GM12878 (cell line): ENCODE measurements at regions not wholly inside any gene's neighbourhood (a gene's known extent, or its start where the extent isn't known, plus 50 kb on each side); places are given as distances from the start of the nearest gene placed in this dataset.
"Not testable (repeated sequence)": the region's sequence is repeated elsewhere in the genome, so short reads cannot be mapped to it uniquely, and the experiment has no call there.

Source experiments
- ATAC-seq: fragments of 200-7000 bp; cut with Tn5 transposase; 3 replicates; pipeline ENCODE4 v1.9.1; 2020; ENCODE audit warnings: mild to moderate bottlenecking, moderate library complexity
- BruUV-seq: library from RNA; stranded (reverse); fragments of 400-500 nt; replicated peaks from 2 replicates; lab custom pipeline; 2021; lab: Mats Ljungman, UMichigan
- CTCF ChIA-PET: fragments of 300-600 bp; sonication (Branson Sonifier 250); formaldehyde crosslinking; extraction: SDS; loops from one replicate; lab custom pipeline; 2021; ENCODE audit warnings: inconsistent platforms; lab: Yijun Ruan, JAX
- POLR2A ChIA-PET: fragments of 350-600 bp; formaldehyde crosslinking; extraction: SDS; loops from one replicate; lab custom pipeline; 2021; ENCODE audit warnings: inconsistent platforms; lab: Charles Lee
- RAD21 ChIA-PET: fragments of 300-600 bp; sonication (Branson Sonifier 250); formaldehyde crosslinking; loops from one replicate; lab custom pipeline; 2023; ENCODE audit warnings: antibody characterized with exemption; ENCODE audit not compliant: unreplicated experiment; lab: Charles Lee
- SMC1A ChIA-PET: fragments of 300-600 bp; sonication (Branson Sonifier 250); formaldehyde crosslinking; loops from one replicate; lab custom pipeline; 2023; ENCODE audit not compliant: unreplicated experiment, uncharacterized antibody; lab: Charles Lee
- DNase-seq: peaks from one replicate; pipeline ENCODE4 v3.0.0-alpha.2; 2011; ENCODE audit warnings: low read depth, low spot score
- FAIRE-seq: peaks from 3 replicates; lab custom pipeline; 2011; peaks lifted over from hg19 to GRCh38; lab: Jason Lieb, UNC
- H2AFZ ChIP-seq: 2 replicates; pipeline ENCODE4 v1.6.0; 2011; ENCODE audit warnings: low read depth, low read length, control low read depth; ENCODE audit not compliant: control insufficient read depth
- H3K27ac ChIP-seq: 2 replicates; pipeline ENCODE4 v1.5.1; 2011; ENCODE audit warnings: control low read depth; ENCODE audit not compliant: control insufficient read depth, insufficient read depth
- H3K27me3 ChIP-seq, 2 experiments: replicated peaks in 1 of 2; 2 replicates each; pipeline versions ENCODE4 v1.6.0 to v1.6.1; 2011; ENCODE audit warnings: low read length in 1 of 2; ENCODE audit not compliant: control insufficient read depth in 2 of 2, insufficient read depth in 2 of 2
- H3K36me3 ChIP-seq, 2 experiments: 2 replicates each; pipeline ENCODE4 v1.5.1; 2011; ENCODE audit warnings: low read length in 1 of 2; ENCODE audit not compliant: control insufficient read depth in 2 of 2, insufficient read depth in 2 of 2
- H3K4me1 ChIP-seq: 2 replicates; pipeline ENCODE4 v1.6.1; 2011; ENCODE audit warnings: mild to moderate bottlenecking, low read length, moderate library complexity, mixed read lengths; ENCODE audit not compliant: control insufficient read depth, insufficient read depth
- H3K4me2 ChIP-seq: 2 replicates; pipeline ENCODE4 v1.6.0; 2011; ENCODE audit warnings: control low read depth; ENCODE audit not compliant: control insufficient read depth, insufficient read depth
- H3K4me3 ChIP-seq: fragments of 200-600 bp; sonication (generic); 2 replicates; pipeline ENCODE4 v1.5.1; 2016
- H3K79me2 ChIP-seq: 2 replicates; pipeline ENCODE4 v1.6.0; 2011; ENCODE audit warnings: low read length; ENCODE audit not compliant: control insufficient read depth, insufficient read depth
- H3K9ac ChIP-seq: 2 replicates; pipeline ENCODE4 v1.8.0; 2011; ENCODE audit warnings: low read length, control low read depth, mixed read lengths; ENCODE audit not compliant: control insufficient read depth, insufficient read depth
- H3K9me3 ChIP-seq: replicated peaks from 3 replicates; pipeline ENCODE4 v1.5.1; 2011; ENCODE audit warnings: mild to moderate bottlenecking, low read length; ENCODE audit not compliant: control insufficient read depth, insufficient read depth
- H4K20me1 ChIP-seq: 2 replicates; pipeline ENCODE4 v1.6.0; 2011; ENCODE audit not compliant: control insufficient read depth, insufficient read depth
- BACH1 ChIP-seq: fragments of 450-650 bp; IDR thresholded peaks from 2 replicates; pipeline ENCODE4 v1.6.1; 2017; ENCODE audit warnings: mild to moderate bottlenecking, borderline replicate concordance
- WGBS: methylation state at CpG from one replicate; pipeline ENCODE4 v1.1.6; 2016; ENCODE audit warnings: low lambda C conversion rate; ENCODE audit not compliant: insufficient replicate concordance, insufficient coverage; ENCODE audit errors: missing lambda C conversion rate; 5-methylcytosine and 5-hydroxymethylcytosine counted together
- in situ Hi-C: fragments of 300-500 bp; cut with MboI; formaldehyde crosslinking; loops from 9 replicates; pipeline ENCODE4 v1.14.3; 2018; ENCODE audit warnings: mixed read lengths
- intact Hi-C: fragments of 100-400 bp; cut with micrococcal nuclease; formaldehyde crosslinking; loops from one replicate; pipeline ENCODE4 v1.14.2; 2022; ENCODE audit not compliant: unreplicated experiment

- H3K4me1 ChIP-seq, H3K27ac ChIP-seq, intact Hi-C loops, H4K20me1 ChIP-seq, FAIRE-seq, BruUV-seq, DNase-seq, H2AFZ ChIP-seq, H3K9ac ChIP-seq, SMC1A ChIA-PET, H3K27me3 ChIP-seq, in situ Hi-C loops, ATAC-seq, H3K9me3 ChIP-seq, H3K79me2 ChIP-seq, H3K4me3 ChIP-seq, CTCF ChIA-PET, POLR2A ChIA-PET, H3K4me2 ChIP-seq, H3K36me3 ChIP-seq: not testable (repeated sequence)
- 58% methylated on average over 1 of the region's 1 CpG for WGBS
- RAD21 ChIA-PET, result interaction anchor here (0.5 kb wide), 1 partner anchor 20 kb away, joined by 3 read pairs; no protein-coding TSS in a partner anchor
Observed at GRCh38 chr13:85980447-85980846, 181.2 kb upstream of the SLITRK6 start.

DNA sequence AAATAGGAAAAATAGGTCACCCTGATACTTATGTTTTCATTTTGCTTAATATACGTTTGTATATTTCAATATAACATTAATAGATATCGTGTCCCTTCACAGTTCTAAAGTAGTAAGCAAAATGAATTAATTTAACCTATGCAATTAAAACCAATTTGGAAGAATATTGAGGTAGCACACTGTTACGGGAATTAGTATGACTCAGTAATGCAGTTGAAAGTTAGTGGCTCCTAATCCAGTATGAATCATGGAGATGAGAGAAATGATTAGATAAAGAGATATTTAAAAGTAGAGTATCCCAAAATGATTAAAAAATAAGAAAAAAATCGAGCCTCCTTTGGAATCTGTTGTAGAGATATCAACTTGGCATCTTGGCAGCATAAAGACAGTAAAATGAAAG lies 177.0 kb upstream of the SLITRK6 start:
- CTCF ChIA-PET, result no interaction called here
- no peak for TF ChIP-seq BACH1
- BruUV-seq, result no TSS peak

More for the DNA sequence above, 177.0 kb upstream of the SLITRK6 start:
- Histone ChIP-seq H3K36me3 (no peaks in the 10 kb centered on the region), H3K4me3 (no peak overlapping the region), H4K20me1 (no peaks in the 10 kb centered on the region), H3K4me1 (no peaks in the 10 kb centered on the region), H3K9ac (no peak overlapping the region), H2AFZ (no peak overlapping the region), H3K9me3 (no peaks in the 10 kb centered on the region), H3K27ac (no peak overlapping the region), H3K79me2 (no peaks in the 10 kb centered on the region), H3K27me3 (no peaks in the 10 kb centered on the region), H3K4me2 (no peak overlapping the region)
- intact Hi-C loops, result no loop called here
- no peak for ATAC-seq
- no peak for FAIRE-seq
- DNase-seq, result no peak
- 21% methylated on average over 4 of the region's 4 CpGs for WGBS
- in situ Hi-C loops, result no loop called here
- RAD21 ChIA-PET, result no interaction called here
- SMC1A ChIA-PET, result no interaction called here
- POLR2A ChIA-PET, result no interaction called here
